CD4-positive, alpha-beta T cell (primary cell): ENCODE measurements at regions not wholly inside any gene's neighbourhood (a gene's known extent, or its start where the extent isn't known, plus 50 kb on each side); places are given as distances from the start of the nearest gene placed in this dataset.

ENCODE experiments used
- ATAC-seq: fragments of 200-7000 bp; cut with Tn5 transposase; one replicate; pipeline ENCODE4 v1.10.0; 2022; ENCODE audit warnings: mild to moderate bottlenecking; ENCODE audit not compliant: poor library complexity
- CTCF ChIA-PET: fragments of 350-600 bp; sonication (Branson Sonifier 250); formaldehyde crosslinking; loops from one replicate; lab custom pipeline; 2021; ENCODE audit warnings: antibody characterized with exemption, inconsistent platforms; lab: Charles Lee
- POLR2A ChIA-PET: fragments of 350-600 bp; sonication (Branson Sonifier 250); formaldehyde crosslinking; loops from one replicate; lab custom pipeline; 2021; ENCODE audit warnings: antibody characterized with exemption, inconsistent platforms; lab: Charles Lee
- DNase-seq, 14 experiments: peaks; one replicate each; pipeline ENCODE4 v3.0.0-alpha.2; 2013 to 2020; ENCODE audit warnings: mixed read lengths in 2 of 14
- H3K27ac ChIP-seq, 2 donors: one replicate each; pipeline versions ENCODE4 v1.5.1 to v1.7.0; 2013; ENCODE audit warnings: low read length in 2 of 2, low read depth in 1 of 2, mild to moderate bottlenecking in 1 of 2
- H3K27me3 ChIP-seq, 2 experiments: 1 replicate in 1 of 2; 2 replicates in 1 of 2; pipeline versions ENCODE4 v1.6.1 to v1.7.0; 2013; ENCODE audit warnings: low read length in 2 of 2, control low read depth in 1 of 2, mild to moderate bottlenecking in 1 of 2, moderate library complexity in 1 of 2; ENCODE audit not compliant: insufficient read depth in 2 of 2, control insufficient read depth in 1 of 2
- H3K36me3 ChIP-seq: one replicate; pipeline ENCODE4 v1.6.1; 2013; ENCODE audit warnings: low read length, control low read depth; ENCODE audit not compliant: insufficient read depth
- H3K4me1 ChIP-seq: one replicate; pipeline ENCODE4 v1.6.1; 2013; ENCODE audit warnings: low read length, control low read depth; ENCODE audit not compliant: insufficient read depth
- H3K4me3 ChIP-seq: one replicate; pipeline ENCODE4 v1.5.1; 2013; ENCODE audit warnings: mild to moderate bottlenecking, low read length, moderate library complexity
- H3K9me3 ChIP-seq, 2 experiments: 1 replicate in 1 of 2; 2 replicates in 1 of 2; pipeline versions ENCODE4 v1.6.1 to v1.7.0; 2013; ENCODE audit warnings: low read length in 2 of 2, mild to moderate bottlenecking in 2 of 2, control low read depth in 1 of 2, moderate library complexity in 1 of 2; ENCODE audit not compliant: control insufficient read depth in 1 of 2, insufficient read depth in 1 of 2
- H3K27ac Mint-ChIP-seq: one replicate; pipeline ENCODE4 v1.8.0; 2020; ENCODE audit warnings: mixed read lengths
- H3K27me3 Mint-ChIP-seq: one replicate; pipeline ENCODE4 v1.8.0; 2021; ENCODE audit warnings: mixed read lengths
- H3K36me3 Mint-ChIP-seq: one replicate; pipeline ENCODE4 v1.8.0; 2021; ENCODE audit warnings: low read depth, mixed read lengths
- H3K4me1 Mint-ChIP-seq: one replicate; pipeline ENCODE4 v1.8.0; 2021; ENCODE audit warnings: low read depth, mixed read lengths
- H3K4me3 Mint-ChIP-seq: one replicate; pipeline ENCODE4 v1.8.0; 2020; ENCODE audit warnings: mild to moderate bottlenecking, mixed read lengths
- H3K9me3 Mint-ChIP-seq: one replicate; pipeline ENCODE4 v1.8.0; 2020; ENCODE audit warnings: mixed read lengths
- intact Hi-C, 2 experiments: fragments of 100-400 bp; cut with DNase I in 1 of 2; cut with micrococcal nuclease in 1 of 2; formaldehyde crosslinking; loops; one replicate each; pipeline versions ENCODE4 v1.15.1 to v1.9.0; 2023 to 2025; cut with DNase I, micrococcal nuclease
- TF ChIP-seq, protein P1 (sequence below): fragments of 200-600 bp; IDR thresholded peaks from one replicate; pipeline ENCODE4 v1.8.0; 2022; ENCODE audit warnings: antibody characterized with exemption, mild to moderate bottlenecking

DNA sequence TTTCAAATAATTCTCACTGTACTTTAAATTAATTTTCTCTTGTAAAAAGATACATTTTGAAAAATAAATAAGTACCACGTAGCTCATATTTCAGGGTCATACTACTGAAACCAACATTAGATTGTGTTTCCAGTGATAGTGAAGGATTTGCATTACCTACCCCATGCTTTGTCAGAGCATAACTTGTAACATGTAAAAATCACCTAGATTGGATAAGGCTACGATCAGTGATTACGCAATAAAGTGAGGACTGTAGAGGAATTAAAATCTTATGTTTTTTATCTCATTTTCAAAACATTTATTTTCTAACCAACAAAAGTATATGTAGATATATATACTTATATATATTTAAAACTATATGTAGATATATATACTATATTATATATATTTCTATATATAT is 89.4 kb upstream of the VRK2 start:
- no peaks in the 10 kb centered on the region for H3K9me3 Mint-ChIP-seq
- TF ChIP-seq, protein P1, sequence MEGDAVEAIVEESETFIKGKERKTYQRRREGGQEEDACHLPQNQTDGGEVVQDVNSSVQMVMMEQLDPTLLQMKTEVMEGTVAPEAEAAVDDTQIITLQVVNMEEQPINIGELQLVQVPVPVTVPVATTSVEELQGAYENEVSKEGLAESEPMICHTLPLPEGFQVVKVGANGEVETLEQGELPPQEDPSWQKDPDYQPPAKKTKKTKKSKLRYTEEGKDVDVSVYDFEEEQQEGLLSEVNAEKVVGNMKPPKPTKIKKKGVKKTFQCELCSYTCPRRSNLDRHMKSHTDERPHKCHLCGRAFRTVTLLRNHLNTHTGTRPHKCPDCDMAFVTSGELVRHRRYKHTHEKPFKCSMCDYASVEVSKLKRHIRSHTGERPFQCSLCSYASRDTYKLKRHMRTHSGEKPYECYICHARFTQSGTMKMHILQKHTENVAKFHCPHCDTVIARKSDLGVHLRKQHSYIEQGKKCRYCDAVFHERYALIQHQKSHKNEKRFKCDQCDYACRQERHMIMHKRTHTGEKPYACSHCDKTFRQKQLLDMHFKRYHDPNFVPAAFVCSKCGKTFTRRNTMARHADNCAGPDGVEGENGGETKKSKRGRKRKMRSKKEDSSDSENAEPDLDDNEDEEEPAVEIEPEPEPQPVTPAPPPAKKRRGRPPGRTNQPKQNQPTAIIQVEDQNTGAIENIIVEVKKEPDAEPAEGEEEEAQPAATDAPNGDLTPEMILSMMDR, result no peak
- no peak for DNase-seq
- ChIA-PET POLR2A (no interaction called here), CTCF (no interaction called here)
- H3K4me1 Mint-ChIP-seq, result no peaks in the 10 kb centered on the region
- H3K27ac Mint-ChIP-seq, result no peak overlapping the region
- no peak for ATAC-seq
- intact Hi-C loops, result no loop called here
- H3K4me1 ChIP-seq, result no peaks in the 10 kb centered on the region
- H3K36me3 Mint-ChIP-seq, result no peaks in the 10 kb centered on the region
- no peak overlapping the region for H3K27ac ChIP-seq
- H3K9me3 ChIP-seq, result no peaks in the 10 kb centered on the region
- H3K27me3 ChIP-seq, result no peaks in the 10 kb centered on the region
- no peak overlapping the region for H3K4me3 Mint-ChIP-seq
- H3K4me3 ChIP-seq, result no peak overlapping the region
- H3K27me3 Mint-ChIP-seq, result no peaks in the 10 kb centered on the region
- no peaks in the 10 kb centered on the region for H3K36me3 ChIP-seq

DNA sequence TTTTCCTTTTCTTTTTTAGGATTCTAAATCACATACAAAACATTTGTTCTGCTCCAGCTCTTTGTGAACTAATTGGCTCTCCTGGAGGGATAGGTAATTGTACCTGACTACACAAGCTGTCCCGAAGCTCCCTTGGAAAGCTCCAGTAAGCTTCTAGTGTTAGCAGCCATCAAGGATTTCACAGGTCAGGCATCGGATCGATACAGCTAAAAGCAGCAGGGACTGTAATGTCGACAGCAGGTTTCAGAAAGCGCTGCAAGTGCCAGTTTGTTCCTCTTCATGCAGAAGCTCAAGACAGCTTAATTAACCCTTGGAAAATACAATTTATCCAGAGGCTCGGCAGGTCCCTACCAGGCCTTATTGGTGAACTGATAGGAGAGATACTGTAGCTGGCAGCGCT is 87.2 kb upstream of the VRK2 start:
- Mint-ChIP-seq H3K27me3 (no peaks in the 10 kb centered on the region), H3K36me3 (no peaks in the 10 kb centered on the region), H3K9me3 (no peaks in the 10 kb centered on the region), H3K4me1 (no peaks in the 10 kb centered on the region), H3K4me3 (no peak overlapping the region), H3K27ac (no peak overlapping the region)
- TF ChIP-seq, protein P1, result no peak
- no peak overlapping the region for H3K4me3 ChIP-seq
- no peak for ATAC-seq
- H3K4me1 ChIP-seq, result no peaks in the 10 kb centered on the region
- intact Hi-C loops, result no loop called here
- H3K27ac ChIP-seq, result no peak overlapping the region
- POLR2A ChIA-PET, result no interaction called here
- H3K9me3 ChIP-seq, result no peaks in the 10 kb centered on the region
- no peaks in the 10 kb centered on the region for H3K27me3 ChIP-seq
- DNase-seq, result no peak
- CTCF ChIA-PET, result no interaction called here
- H3K36me3 ChIP-seq, result no peaks in the 10 kb centered on the region

DNA sequence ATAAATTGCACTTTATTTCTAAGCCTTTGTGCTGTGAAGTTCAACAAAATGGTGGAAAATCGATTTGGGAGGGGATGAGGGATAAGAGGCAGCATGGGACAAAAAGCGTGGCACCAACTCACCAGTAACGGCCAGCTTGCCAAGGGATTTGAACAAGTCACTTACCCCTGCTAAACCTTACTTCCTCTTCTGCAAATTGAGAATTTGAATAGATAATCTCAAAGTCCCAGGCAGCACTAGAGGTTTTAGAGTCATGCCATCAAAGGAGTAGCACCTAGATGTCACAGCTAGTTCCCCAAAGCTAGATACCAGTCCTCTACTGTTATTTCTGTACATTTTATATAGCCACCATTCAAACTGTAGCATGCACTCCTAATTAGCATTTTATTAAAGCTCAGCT is 83.7 kb upstream of the VRK2 start:
- POLR2A ChIA-PET, result interaction anchor here (0.7 kb wide), 1 partner anchor 61 kb away, joined by 3 read pairs; no protein-coding TSS in a partner anchor
- Histone ChIP-seq H3K36me3 (no peaks in the 10 kb centered on the region), H3K27ac (no peak overlapping the region), H3K27me3 (no peaks in the 10 kb centered on the region), H3K4me1 (no peaks in the 10 kb centered on the region), H3K9me3 (no peaks in the 10 kb centered on the region), H3K4me3 (no peak overlapping the region)
- no peaks in the 10 kb centered on the region for H3K4me1 Mint-ChIP-seq
- no peaks in the 10 kb centered on the region for H3K36me3 Mint-ChIP-seq
- H3K9me3 Mint-ChIP-seq, result no peaks in the 10 kb centered on the region
- H3K27me3 Mint-ChIP-seq, result no peaks in the 10 kb centered on the region
- CTCF ChIA-PET, result interaction anchor here (0.8 kb wide), 1 partner anchor 9 kb away, joined by 4 read pairs; no protein-coding TSS in a partner anchor
- no peak overlapping the region for H3K4me3 Mint-ChIP-seq
- no peak for ATAC-seq
- no peak overlapping the region for H3K27ac Mint-ChIP-seq
- TF ChIP-seq, protein P1, result no peak
- DNase-seq, result no peak
- intact Hi-C loops, result no loop called here
